Thoracic aorta (tissue), 2 donors: ENCODE measurements at regions not wholly inside any gene's neighbourhood (a gene's known extent, or its start where the extent isn't known, plus 50 kb on each side); places are given as distances from the start of the nearest gene placed in this dataset.

Experiments used
- ATAC-seq: fragments of 150-250 bp; one replicate; pipeline ENCODE4 v1.8.0; 2017; ENCODE audit warnings: low read depth; ENCODE audit not compliant: insufficient number of reproducible peaks, low FRiP score
- DNase-seq: peaks from one replicate; pipeline ENCODE4 v3.0.0-alpha.2; 2020; ENCODE audit warnings: low spot score
- H3K27ac ChIP-seq, 2 donors: fragments of 200-600 bp; sonication (generic); 1 replicate in 1 of 2; 2 replicates in 1 of 2; pipeline ENCODE4 v1.5.1; 2016; ENCODE audit warnings: mild to moderate bottlenecking in 2 of 2, moderate library complexity in 2 of 2
- H3K27me3 ChIP-seq: fragments of 200-600 bp; sonication (generic); replicated peaks from 2 replicates; pipeline ENCODE4 v1.6.0; 2016; ENCODE audit warnings: mild to moderate bottlenecking; ENCODE audit not compliant: insufficient read depth
- H3K36me3 ChIP-seq: fragments of 200-600 bp; sonication (generic); one replicate; pipeline ENCODE4 v1.5.1; 2016
- H3K4me1 ChIP-seq, 2 donors: fragments of 200-600 bp; sonication (generic); 1 replicate in 1 of 2; 2 replicates in 1 of 2; pipeline versions ENCODE4 v1.5.1 to v1.6.0; 2016; ENCODE audit warnings: low read depth in 2 of 2, mild to moderate bottlenecking in 1 of 2; ENCODE audit not compliant: control insufficient read depth in 1 of 2
- H3K4me3 ChIP-seq: fragments of 200-600 bp; sonication (generic); 2 replicates; pipeline ENCODE4 v1.5.1; 2016; ENCODE audit warnings: mild to moderate bottlenecking
- H3K9me3 ChIP-seq: fragments of 200-600 bp; sonication (generic); 2 replicates; pipeline ENCODE4 v1.5.1; 2016
- CTCF ChIP-seq: fragments of 200-600 bp; sonication (generic); IDR thresholded peaks from one replicate; pipeline ENCODE4 v1.5.1; 2019; ENCODE audit warnings: antibody characterized with exemption

- Histone ChIP-seq H3K27me3 (no peaks in the 10 kb centered on the region), H3K4me3 (no peak overlapping the region), H3K9me3 (no peaks in the 10 kb centered on the region), H3K27ac (no peak overlapping the region), H3K36me3 (no peaks in the 10 kb centered on the region), H3K4me1 (peaks cover 8 to 13% of the 10 kb centered on the region in 2 donors)
- DNase-seq (no peak), ATAC-seq (no peak)
- TF ChIP-seq CTCF, result no peak
Measured at GRCh38 chr11:95282291-95282751, 51.3 kb upstream of the SESN3 start.
